HCT116 (cell line): ENCODE measurements at regions not wholly inside any gene's neighbourhood (a gene's known extent, or its start where the extent isn't known, plus 50 kb on each side); places are given as distances from the start of the nearest gene placed in this dataset.

Experiments used
- ATAC-seq: fragments of 200-7000 bp; cut with Tn5 transposase; 2 replicates; pipeline ENCODE4 v1.9.1; 2020; ENCODE audit warnings: mild to moderate bottlenecking, moderate library complexity
- BruUV-seq: library from RNA; stranded (reverse); fragments of 400-500 nt; replicated peaks from 2 replicates; lab custom pipeline; 2021; lab: Mats Ljungman, UMichigan
- CTCF ChIA-PET: fragments of 300-600 bp; sonication (Branson Sonifier 250); formaldehyde crosslinking; loops from one replicate; lab custom pipeline; 2021; ENCODE audit warnings: antibody characterized with exemption; lab: Charles Lee
- POLR2A ChIA-PET: fragments of 300-600, 350-600 bp; sonication (Branson Sonifier 250); formaldehyde crosslinking; loops from one replicate; lab custom pipeline; 2021; ENCODE audit warnings: antibody characterized with exemption; lab: Charles Lee
- RAD21 ChIA-PET, 2 experiments: fragments of 300-600 bp; sonication (Branson Sonifier 250); formaldehyde crosslinking; loops; one replicate each; lab custom pipeline; 2023; ENCODE audit warnings: low total read pairs in 2 of 2; ENCODE audit not compliant: uncharacterized antibody in 2 of 2, unreplicated experiment in 2 of 2, low non-redundant PET in 1 of 2; lab: Charles Lee
- DNase-seq: peaks from one replicate; pipeline ENCODE4 v3.0.0-alpha.2; 2010; ENCODE audit warnings: low read depth, low spot score
- H2AFZ ChIP-seq: fragments of 200-600 bp; shearing (Covaris generic), sonication (generic); 2 replicates; pipeline ENCODE4 v1.6.1; 2017; ENCODE audit warnings: low read depth, mixed run types, mixed read lengths, antibody characterized with exemption, low read length; ENCODE audit not compliant: poor library complexity, severe bottlenecking
- H3K27ac ChIP-seq: 2 replicates; pipeline ENCODE4 v1.5.1; 2012; ENCODE audit warnings: low read depth, low read length
- H3K27me3 ChIP-seq: fragments of 200-600 bp; sonication (generic); 2 replicates; pipeline ENCODE4 v1.6.1; 2016; ENCODE audit warnings: mixed run types, low read length, mixed read lengths; ENCODE audit not compliant: insufficient read depth
- H3K36me3 ChIP-seq, 2 experiments: fragments of 200-500 bp in 1 of 2; fragments of 200-600 bp in 1 of 2; sonication (Bioruptor generic) in 1 of 2; sonication (generic) in 1 of 2; 2 replicates each; pipeline versions ENCODE4 v1.5.1 to v1.6.1; 2014 to 2016; ENCODE audit warnings: low read length in 2 of 2, inconsistent platforms in 1 of 2, mixed read lengths in 1 of 2, mixed run types in 1 of 2; ENCODE audit not compliant: insufficient read depth in 2 of 2, control insufficient read depth in 1 of 2
- H3K4me1 ChIP-seq, 2 experiments: fragments of 200-600 bp in 1 of 2; sonication (generic) in 1 of 2; 2 replicates each; pipeline versions ENCODE4 v1.5.1 to v1.6.1; 2012 to 2017; ENCODE audit warnings: low read length in 2 of 2, inconsistent platforms in 1 of 2, mild to moderate bottlenecking in 1 of 2, mixed read lengths in 1 of 2, mixed run types in 1 of 2, moderate library complexity in 1 of 2; ENCODE audit not compliant: insufficient read depth in 2 of 2, control insufficient read depth in 1 of 2
- H3K4me2 ChIP-seq: fragments of 200-600 bp; sonication (generic); 2 replicates; pipeline ENCODE4 v1.6.1; 2017; ENCODE audit warnings: mixed run types, low read length, mixed read lengths
- H3K4me3 ChIP-seq, 2 experiments: fragments of 200-600 bp in 1 of 2; sonication (generic) in 1 of 2; replicated peaks in 1 of 2; 2 replicates each; pipeline ENCODE4 v1.5.1; 2011 to 2016; ENCODE audit warnings: low read length in 2 of 2, control low read depth in 1 of 2, low read depth in 1 of 2, mild to moderate bottlenecking in 1 of 2, mixed read lengths in 1 of 2, mixed run types in 1 of 2
- H3K79me2 ChIP-seq: fragments of 200-600 bp; sonication (generic); 2 replicates; pipeline ENCODE4 v1.6.1; 2017; ENCODE audit warnings: mild to moderate bottlenecking, mixed run types, low read length, moderate library complexity, mixed read lengths; ENCODE audit not compliant: insufficient read depth
- H3K9ac ChIP-seq: fragments of 200-600 bp; sonication (generic); 2 replicates; pipeline ENCODE4 v1.6.1; 2016; ENCODE audit warnings: low read length, mixed read lengths
- H3K9me2 ChIP-seq: fragments of 200-600 bp; sonication (generic), shearing (Covaris generic); 2 replicates; pipeline ENCODE4 v1.6.1; 2017; ENCODE audit warnings: mixed run types, mild to moderate bottlenecking, moderate library complexity; ENCODE audit not compliant: insufficient read depth
- H3K9me3 ChIP-seq, 2 experiments: fragments of 200-500 bp in 1 of 2; fragments of 200-600 bp in 1 of 2; sonication (Bioruptor generic) in 1 of 2; sonication (generic) in 1 of 2; 2 replicates each; pipeline ENCODE4 v1.6.1; 2014 to 2017; ENCODE audit warnings: low read length in 2 of 2, mixed read lengths in 2 of 2, inconsistent platforms in 1 of 2, low read depth in 1 of 2, mild to moderate bottlenecking in 1 of 2, mixed run types in 1 of 2, moderate library complexity in 1 of 2; ENCODE audit not compliant: control insufficient read depth in 1 of 2, insufficient read depth in 1 of 2
- H4K20me1 ChIP-seq: fragments of 200-600 bp; sonication (generic), shearing (Covaris generic); 2 replicates; pipeline ENCODE4 v1.6.1; 2017; ENCODE audit warnings: mixed run types, mild to moderate bottlenecking, moderate library complexity; ENCODE audit not compliant: insufficient read depth
- CBX3 ChIP-seq: IDR thresholded peaks from 2 replicates; pipeline ENCODE4 v1.6.1; 2012; ENCODE audit warnings: low read depth
- EZH2 ChIP-seq: fragments of 200-600 bp; sonication (generic); IDR thresholded peaks from 2 replicates; pipeline ENCODE4 v1.6.1; 2017; ENCODE audit warnings: antibody characterized with exemption, mixed run types
- POLR2A ChIP-seq: IDR thresholded peaks from 2 replicates; pipeline ENCODE4 v1.7.0; 2011; ENCODE audit warnings: borderline replicate concordance; ENCODE audit not compliant: insufficient read depth, insufficient read length; ENCODE audit errors: extremely low read depth
- REST ChIP-seq: IDR thresholded peaks from 2 replicates; pipeline ENCODE4 v1.6.1; 2012; ENCODE audit warnings: low read depth
- SIN3A ChIP-seq: IDR thresholded peaks from 2 replicates; pipeline ENCODE4 v1.6.1; 2012; ENCODE audit warnings: low read depth
- ZBTB33 ChIP-seq: IDR thresholded peaks from 2 replicates; pipeline ENCODE4 v1.6.1; 2011; ENCODE audit warnings: mild to moderate bottlenecking, low read length, moderate library complexity; ENCODE audit not compliant: insufficient replicate concordance; ENCODE audit errors: extremely low read depth
- ZNF274 ChIP-seq: fragments of 200-500 bp; sonication (Bioruptor generic); IDR thresholded peaks from 2 replicates; pipeline ENCODE4 v1.6.1; 2014; ENCODE audit warnings: mild to moderate bottlenecking, low read depth, low read length, inconsistent platforms
- intact Hi-C: fragments of 100-400 bp; cut with micrococcal nuclease; formaldehyde crosslinking; loops from 2 replicates; pipeline ENCODE4 v1.10.0; 2022
- TF ChIP-seq, protein P1 (sequence below), 3 experiments: fragments of 200-600 bp in 1 of 3; sonication (generic) in 1 of 3; IDR thresholded peaks in 2 of 3; conservative IDR thresholded peaks in 1 of 3; 2 replicates each; pipeline ENCODE4 v1.5.1; 2012 to 2017; ENCODE audit warnings: low read depth in 2 of 3, low read length in 2 of 3, antibody characterized with exemption in 1 of 3, borderline replicate concordance in 1 of 3, control low read depth in 1 of 3, mild to moderate bottlenecking in 1 of 3, mixed read lengths in 1 of 3, mixed run types in 1 of 3, moderate library complexity in 1 of 3; ENCODE audit not compliant: insufficient read depth in 1 of 3

- TF ChIP-seq REST, result no peak
- no peak for TF ChIP-seq ZNF274
- no peak for TF ChIP-seq EZH2
- no peak for TF ChIP-seq ZBTB33
- no peak for TF ChIP-seq SIN3A
Measured at GRCh38 chr6:168835991-168836390, 395.0 kb downstream of the SMOC2 start (continued).

DNA sequence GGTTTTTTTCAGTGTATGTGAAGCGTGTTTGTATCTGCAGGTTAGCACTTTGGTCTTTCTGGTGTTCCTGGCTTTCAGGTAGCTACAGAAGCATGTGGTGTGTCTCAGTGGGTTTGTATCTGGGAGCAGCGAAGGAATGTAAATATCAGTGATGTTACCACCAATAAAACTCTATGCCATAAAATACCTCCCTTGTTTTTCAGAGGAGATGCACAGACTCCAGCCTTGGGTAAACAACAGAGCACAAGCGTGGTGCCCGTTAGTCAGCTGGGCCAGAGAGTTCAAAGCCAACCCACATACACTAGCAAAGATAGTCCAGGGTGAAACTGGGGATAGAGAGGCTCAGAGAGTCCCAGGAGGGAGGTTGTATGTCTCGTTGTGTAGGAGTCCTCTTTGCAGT is 393.8 kb downstream of the SMOC2 start:
- TF ChIP-seq, protein P1, sequence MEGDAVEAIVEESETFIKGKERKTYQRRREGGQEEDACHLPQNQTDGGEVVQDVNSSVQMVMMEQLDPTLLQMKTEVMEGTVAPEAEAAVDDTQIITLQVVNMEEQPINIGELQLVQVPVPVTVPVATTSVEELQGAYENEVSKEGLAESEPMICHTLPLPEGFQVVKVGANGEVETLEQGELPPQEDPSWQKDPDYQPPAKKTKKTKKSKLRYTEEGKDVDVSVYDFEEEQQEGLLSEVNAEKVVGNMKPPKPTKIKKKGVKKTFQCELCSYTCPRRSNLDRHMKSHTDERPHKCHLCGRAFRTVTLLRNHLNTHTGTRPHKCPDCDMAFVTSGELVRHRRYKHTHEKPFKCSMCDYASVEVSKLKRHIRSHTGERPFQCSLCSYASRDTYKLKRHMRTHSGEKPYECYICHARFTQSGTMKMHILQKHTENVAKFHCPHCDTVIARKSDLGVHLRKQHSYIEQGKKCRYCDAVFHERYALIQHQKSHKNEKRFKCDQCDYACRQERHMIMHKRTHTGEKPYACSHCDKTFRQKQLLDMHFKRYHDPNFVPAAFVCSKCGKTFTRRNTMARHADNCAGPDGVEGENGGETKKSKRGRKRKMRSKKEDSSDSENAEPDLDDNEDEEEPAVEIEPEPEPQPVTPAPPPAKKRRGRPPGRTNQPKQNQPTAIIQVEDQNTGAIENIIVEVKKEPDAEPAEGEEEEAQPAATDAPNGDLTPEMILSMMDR (IDR thresholded peaks at IDR 0.05 in 2 of 3, conservative IDR thresholded peaks at IDR 0.05 in 1 of 3; ENCODE audit: borderline replicate concordance in 1 of 3, insufficient read depth in 1 of 3, low read depth in 2 of 3, low read length in 2 of 3), result no peak
- TF ChIP-seq CBX3, result no peak
- TF ChIP-seq POLR2A, result no peak
- intact Hi-C loops, result no loop called here
- Histone ChIP-seq H3K4me2 (no peak overlapping the region), H3K9me3 (no peaks in the 10 kb centered on the region), H3K27me3 (peaks cover 3% of the 10 kb centered on the region; the same call in 1 of the 2 replicates), H3K9ac (no peak overlapping the region), H3K4me3 (no peak overlapping the region), H2AFZ (no peak overlapping the region), H3K36me3 (no peaks in the 10 kb centered on the region), H3K4me1 (no peaks in the 10 kb centered on the region), H3K9me2 (no peaks in the 10 kb centered on the region), H3K79me2 (no peaks in the 10 kb centered on the region), H4K20me1 (no peaks in the 10 kb centered on the region), H3K27ac (no peak overlapping the region)
- ChIA-PET CTCF (no interaction called here), POLR2A (no interaction called here), RAD21 (no interaction called here)
- DNase-seq, result no peak
- ATAC-seq, result no peak
- BruUV-seq, result no TSS peak
